D721Med (cell line): ENCODE measurements at regions not wholly inside any gene's neighbourhood (a gene's known extent, or its start where the extent isn't known, plus 50 kb on each side); places are given as distances from the start of the nearest gene placed in this dataset.

ENCODE experiments used
- DNase-seq: peaks from one replicate; pipeline ENCODE4 v3.0.0; 2011; ENCODE audit warnings: low spot score; ENCODE audit not compliant: insufficient read length
- FAIRE-seq: peaks from 2 replicates; lab custom pipeline; 2011; peaks lifted over from hg19 to GRCh38; lab: Jason Lieb, UNC
- CTCF ChIP-seq: IDR thresholded peaks from 2 replicates; pipeline ENCODE4 v1.5.1; 2012; ENCODE audit warnings: mild to moderate bottlenecking, control low read depth; ENCODE audit not compliant: insufficient read depth; ENCODE audit errors: missing control alignments

GRCh38 chr4:178081176-178081575 lies 638.9 kb upstream of the AGA start:
- no peak for FAIRE-seq

GRCh38 chr4:178081896-178082295 lies 639.7 kb upstream of the AGA start:
- DNase-seq (no peak), FAIRE-seq (no peak)
- no peak for TF ChIP-seq CTCF

More at GRCh38 chr4:178081176-178081575, 638.9 kb upstream of the AGA start:
- no peak for DNase-seq
- no peak for TF ChIP-seq CTCF

DNA sequence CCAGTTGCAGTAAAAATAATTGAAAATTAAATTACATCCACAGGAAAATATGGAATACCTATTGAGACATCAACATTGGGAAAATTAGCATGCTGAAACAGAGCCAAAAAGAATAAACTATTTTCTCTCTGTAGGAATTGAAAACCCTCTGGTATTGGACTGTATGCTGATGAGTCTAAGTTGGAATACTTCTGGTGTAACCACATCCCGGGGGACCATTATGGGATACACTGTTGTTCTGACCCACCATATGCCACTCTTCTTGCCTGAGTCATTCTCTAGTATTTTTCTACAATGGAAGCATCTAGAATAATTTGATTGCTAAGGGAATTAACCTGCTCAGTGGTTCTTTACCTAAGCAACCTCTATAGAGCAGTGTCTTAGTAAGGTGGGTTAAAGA lies 640.7 kb upstream of the AGA start:
- FAIRE-seq = no peak
- TF ChIP-seq CTCF = no peak
- no peak for DNase-seq

DNA sequence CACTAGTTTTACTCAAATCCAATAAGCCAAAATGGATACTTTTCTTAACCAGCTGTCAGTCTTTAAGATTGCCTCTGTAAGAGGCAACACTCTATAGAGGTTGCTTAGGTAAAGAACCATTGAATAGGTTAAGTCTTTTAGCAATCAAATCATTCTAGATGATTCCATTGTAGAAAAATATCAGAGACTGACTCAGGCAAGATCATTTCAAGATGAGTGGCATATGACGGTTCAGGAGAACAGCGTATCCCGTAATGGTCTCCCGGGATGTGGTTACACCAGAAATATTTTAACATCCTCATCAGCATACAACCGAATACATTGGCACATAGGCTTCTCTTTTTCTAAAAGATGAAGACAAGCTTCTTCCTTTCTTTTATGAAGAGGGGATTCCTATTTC lies 641.7 kb upstream of the AGA start:
- no peak for TF ChIP-seq CTCF
- no peak for FAIRE-seq
- no peak for DNase-seq

DNA sequence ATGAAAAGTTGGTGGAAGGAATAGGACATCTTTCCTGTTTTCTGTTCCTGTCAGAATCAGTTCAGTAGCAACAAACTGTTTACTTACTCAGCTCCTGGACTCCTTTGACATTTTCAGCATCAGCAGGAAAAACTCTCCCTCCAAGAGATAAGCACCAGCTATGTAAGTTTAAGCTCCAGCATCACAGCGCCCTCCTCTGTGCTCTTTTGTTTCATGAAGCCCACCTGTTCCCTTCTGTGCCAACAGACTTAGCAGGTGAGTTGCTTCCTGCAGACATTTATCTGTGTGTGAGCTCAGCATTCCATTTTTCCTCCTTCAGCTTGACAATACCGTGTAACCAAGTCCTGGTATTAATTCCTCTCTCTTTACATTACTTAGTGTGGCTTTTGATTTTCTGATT lies 644.1 kb upstream of the AGA start:
- FAIRE-seq (no peak), DNase-seq (no peak)
- peak; percentile 29 for TF ChIP-seq CTCF

- no peak for DNase-seq
- FAIRE-seq = no peak
- no peak for TF ChIP-seq CTCF
These were observed 648.6 kb upstream of the AGA start for GRCh38 chr4:178090640-178091411.

DNA sequence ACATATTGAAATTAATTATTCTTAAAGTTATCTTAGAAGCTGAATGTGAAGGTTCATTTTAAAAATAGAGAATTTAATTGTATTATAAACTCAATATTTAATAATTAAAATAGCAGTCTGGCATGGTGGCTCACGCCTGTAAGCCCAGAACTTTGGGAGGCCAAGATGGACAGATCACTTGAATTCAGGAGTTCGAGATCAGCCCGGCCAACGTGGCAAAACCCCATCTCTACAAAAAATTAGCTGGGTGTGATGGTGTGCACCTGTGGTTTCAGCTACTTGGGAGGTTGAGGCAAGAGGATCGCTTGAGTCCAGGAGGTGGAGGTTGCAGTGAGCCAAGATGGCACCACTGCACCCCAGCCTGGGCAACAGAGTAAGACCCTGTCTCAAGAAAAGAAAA lies 659.9 kb upstream of the AGA start:
- DNase-seq = no peak
- TF ChIP-seq CTCF = no peak
- no peak for FAIRE-seq
